NCI-H524 (cell line): ENCODE measurements at regions not wholly inside any gene's neighbourhood (a gene's known extent, or its start where the extent isn't known, plus 50 kb on each side); places are given as distances from the start of the nearest gene placed in this dataset.

Source experiments
- DNase-seq, 2 experiments: peaks; one replicate each; lab custom pipeline; 2025; lab: John Stamatoyannopoulos, UW

GRCh38 chr7:89926194-89926593 is 228.1 kb upstream of the STEAP1 start:
- no peak for DNase-seq

GRCh38 chr7:89926701-89927100 is 227.6 kb upstream of the STEAP1 start:
- peak in 1 of 2 experiments; percentile 55 for DNase-seq

- no peak for DNase-seq
Observed at GRCh38 chr7:89927762-89928161, 226.5 kb upstream of the STEAP1 start.

DNA sequence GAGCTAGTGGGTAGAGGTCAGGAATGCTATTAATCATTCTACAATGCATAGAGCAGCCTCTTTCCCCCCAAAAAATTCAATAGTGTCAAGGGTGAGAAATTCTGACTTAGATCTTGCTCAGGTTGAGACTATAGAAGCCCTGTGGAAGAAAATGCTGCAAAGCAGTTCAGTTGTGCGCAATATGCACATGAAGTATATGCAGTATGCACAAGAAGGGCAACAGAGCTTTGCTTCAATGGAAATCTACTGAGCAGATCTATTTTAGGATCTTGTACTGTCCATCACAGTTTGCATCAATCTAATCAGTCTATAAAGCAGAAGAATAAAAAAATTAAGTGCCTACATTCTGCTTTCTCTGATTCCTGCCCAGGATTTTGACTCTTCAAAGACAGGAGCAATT is 225.8 kb upstream of the STEAP1 start:
- no peak for DNase-seq

DNA sequence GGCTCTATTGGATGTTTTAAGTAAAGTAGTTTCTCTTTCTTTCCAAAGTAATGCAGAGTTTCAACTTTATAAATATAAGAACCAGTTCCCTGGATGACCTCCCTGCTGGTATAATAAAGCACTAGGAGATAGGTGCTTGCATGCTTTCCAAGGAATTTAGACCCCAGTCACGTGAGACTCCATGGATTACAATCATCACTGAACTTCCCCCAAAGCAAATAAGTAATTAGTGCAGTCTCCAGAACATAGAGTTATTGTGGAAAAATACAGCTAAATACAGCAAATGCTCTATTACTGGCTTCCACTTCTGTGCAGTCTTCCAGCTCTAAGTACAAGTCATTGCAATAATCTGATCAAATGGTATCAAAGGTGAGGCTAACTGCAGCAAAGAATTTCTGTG is 220.2 kb upstream of the STEAP1 start:
- no peak for DNase-seq

- DNase-seq, result peak in 1 of 2 experiments; percentile 18
Observed at GRCh38 chr7:89943525-89944050, 210.7 kb upstream of the STEAP1 start.

DNA sequence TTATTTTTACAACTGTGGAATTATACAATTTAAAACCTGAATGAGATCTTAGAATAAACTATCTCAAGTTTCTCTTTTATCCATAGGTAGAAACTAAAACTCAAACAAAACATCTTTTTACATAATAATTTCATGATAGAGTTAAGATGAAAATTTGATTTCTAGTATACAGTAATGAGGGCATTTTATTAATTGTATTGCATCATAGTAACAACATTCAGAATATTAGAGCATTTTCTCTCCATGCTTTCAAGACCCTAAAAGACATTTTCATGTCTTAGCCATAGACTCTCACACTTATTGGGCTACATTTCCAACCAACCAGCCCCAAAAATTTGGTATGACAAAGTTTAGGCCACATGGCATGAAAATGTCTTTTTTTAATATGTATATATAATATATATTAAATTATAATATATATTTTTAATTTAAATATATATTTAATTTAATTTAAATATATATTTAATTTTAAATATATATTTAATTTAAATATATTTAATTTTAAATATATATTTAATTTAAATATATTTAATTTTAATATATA is 195.7 kb upstream of the STEAP1 start:
- DNase-seq, result no peak

DNA sequence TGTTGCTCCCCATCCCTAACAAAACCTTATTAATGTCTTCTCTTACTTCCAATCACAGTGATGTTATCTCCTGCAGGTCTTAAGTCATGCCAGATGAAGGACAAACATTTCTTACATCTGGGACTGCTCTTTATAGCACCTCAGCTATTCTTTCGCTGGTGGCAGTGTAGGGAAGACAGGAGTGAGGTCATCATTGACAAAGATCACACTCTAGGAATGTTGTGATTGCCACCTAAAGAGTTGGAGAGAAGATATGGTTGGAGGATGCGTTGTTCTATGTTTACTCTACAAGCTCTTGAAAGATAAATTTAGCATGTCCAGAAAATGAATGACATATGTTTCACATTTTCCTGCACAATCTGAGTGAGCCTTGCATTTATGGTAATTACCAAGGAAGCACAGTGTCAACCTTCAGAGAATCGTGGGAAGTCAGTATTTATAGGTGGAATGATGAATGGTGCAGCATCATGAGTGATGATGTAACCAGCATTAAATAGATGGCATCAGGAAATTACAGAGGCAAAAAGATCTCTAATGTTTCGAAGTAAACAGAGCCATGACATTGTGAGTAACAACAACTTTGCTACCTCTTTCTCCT is 188.1 kb upstream of the STEAP1 start:
- no peak for DNase-seq

- DNase-seq, result no peak
Observed at GRCh38 chr7:89975577-89975976, 178.7 kb upstream of the STEAP1 start.

DNA sequence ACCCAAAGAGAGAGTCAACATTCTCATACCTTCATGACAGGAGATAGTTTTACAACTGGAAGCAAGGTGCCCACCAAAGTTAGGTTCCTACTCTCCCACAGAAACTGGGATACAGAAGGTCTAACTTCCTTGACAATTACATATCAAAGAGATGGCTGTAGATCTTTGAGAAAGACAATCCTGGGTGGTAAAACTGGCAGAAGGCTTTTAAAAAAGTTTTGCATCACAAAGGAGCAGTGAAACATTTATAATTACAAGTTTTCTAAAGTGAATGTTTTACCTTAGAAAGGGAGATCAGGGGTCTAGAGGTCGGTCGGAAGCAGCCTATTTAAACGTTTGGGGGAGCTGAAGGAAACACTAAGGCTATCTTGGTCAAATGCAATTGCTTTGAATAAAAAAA is 166.6 kb upstream of the STEAP1 start:
- DNase-seq, result no peak

- no peak for DNase-seq
Observed at GRCh38 chr7:89988074-89988473, 166.2 kb upstream of the STEAP1 start.

DNA sequence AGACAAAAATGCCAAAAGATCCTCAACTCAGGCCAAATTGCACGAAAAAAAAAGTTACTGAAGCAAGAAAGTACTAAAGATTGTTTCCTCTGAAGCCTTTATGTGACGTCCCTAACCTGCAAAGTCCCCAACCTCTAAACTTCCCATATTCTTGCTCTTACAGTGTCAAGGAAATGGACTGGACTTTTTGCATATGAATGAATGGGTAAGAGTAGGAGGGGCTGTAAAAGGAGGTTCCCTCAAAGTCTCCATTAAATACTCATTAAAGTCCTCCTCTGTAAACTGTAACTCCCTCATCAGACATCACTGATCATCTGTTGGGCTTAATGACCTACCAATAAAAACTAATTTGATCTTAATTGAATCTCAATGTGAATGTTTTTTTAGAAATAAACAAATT is 164.8 kb upstream of the STEAP1 start:
- no peak for DNase-seq

DNA sequence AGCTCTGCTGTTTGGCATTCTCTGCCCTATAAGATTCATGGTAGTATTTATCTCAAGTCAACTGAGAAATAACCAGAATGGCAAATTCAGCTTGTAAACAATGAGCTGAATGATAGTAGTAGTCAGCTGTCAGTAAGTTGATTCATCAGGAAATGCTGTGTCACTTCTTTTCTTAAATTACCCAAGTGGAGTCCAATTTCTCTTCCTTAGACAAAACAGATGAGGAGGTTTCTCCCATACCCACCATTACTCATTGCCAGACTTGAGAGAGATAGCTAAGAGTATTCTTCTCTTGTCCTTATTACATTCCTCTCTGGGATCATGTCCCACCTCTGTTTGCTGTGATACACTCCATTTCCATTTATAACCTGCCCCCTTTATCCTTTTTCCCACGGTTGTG is 159.8 kb upstream of the STEAP1 start:
- DNase-seq, result no peak

GRCh38 chr7:89998554-89998953 is 155.7 kb upstream of the STEAP1 start:
- no peak for DNase-seq

- DNase-seq, result peak in 1 of 2 experiments; percentile 65
Observed at GRCh38 chr7:90005836-90006235, 148.4 kb upstream of the STEAP1 start.

DNA sequence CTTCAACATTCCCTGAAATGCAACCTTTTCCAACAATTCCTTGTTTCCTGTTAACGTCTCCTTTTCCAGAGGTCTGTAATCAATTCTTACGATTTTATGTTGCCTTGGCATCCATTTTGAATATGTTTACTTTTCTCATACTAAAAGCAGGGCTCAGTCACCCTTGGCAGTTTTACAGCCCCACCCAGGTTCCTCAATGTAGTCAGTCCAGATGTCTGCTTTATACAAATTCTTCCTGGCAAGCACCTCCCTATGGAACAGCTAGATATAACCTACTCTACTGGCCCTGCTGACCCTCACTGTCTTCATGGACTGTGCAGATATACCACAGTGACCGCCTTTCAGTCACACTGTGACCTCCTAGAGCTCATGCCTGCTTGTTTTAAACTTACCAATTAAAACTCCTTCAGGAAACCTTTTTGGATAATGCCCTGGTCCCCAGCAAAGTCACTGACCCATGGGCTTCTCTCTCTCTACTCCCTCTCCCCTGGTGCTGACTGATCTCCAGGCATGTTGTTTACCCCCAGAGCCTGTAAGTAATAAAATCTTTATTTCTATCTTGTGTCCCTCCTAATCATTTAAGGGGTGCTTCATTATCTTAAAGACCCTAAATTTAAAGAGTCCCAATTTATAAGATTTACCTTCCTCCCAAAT is 147.1 kb upstream of the STEAP1 start:
- no peak for DNase-seq

GRCh38 chr7:90007831-90008230 is 146.4 kb upstream of the STEAP1 start:
- DNase-seq, result no peak

DNA sequence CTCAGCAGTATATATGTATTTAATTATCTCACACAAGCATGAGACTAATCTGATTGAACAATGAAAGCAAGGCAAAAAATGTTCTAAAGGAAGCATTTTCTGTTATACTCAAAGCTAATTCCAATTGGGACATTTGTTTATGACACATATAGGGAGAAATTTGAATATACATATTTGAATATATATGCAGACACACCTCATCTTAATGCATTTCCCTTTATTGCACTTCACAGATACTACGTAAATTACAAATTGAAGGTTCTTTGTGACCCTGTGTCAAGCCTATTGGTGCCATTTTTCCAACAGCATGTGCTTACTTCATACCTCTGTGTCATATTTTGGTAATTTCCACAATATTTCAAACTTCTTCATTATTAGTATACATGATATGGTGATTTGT is 132.1 kb upstream of the STEAP1 start:
- no peak for DNase-seq

DNA sequence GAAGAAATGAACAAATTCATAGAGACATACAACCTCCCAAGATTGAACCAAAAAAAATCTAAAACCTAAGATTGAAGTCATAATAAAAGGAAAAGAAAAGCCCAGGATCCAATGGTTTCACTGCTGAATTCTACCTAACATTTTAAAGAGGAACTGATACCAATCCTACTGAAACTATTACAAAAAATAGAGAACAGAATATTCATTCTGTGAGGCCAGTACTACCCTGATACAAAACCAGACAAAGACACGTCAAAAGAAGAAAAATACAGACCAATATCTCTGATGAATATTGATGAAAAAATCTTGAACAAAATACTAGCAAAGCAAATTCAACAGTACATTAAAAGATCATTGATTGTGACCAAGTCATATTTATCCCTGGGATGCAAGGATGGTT is 128.5 kb upstream of the STEAP1 start:
- no peak for DNase-seq

GRCh38 chr7:90033850-90034249 is 120.4 kb upstream of the STEAP1 start:
- DNase-seq, result no peak

- no peak for DNase-seq
Observed at GRCh38 chr7:90053094-90053493, 101.2 kb upstream of the STEAP1 start.

GRCh38 chr7:90061077-90061476 is 93.2 kb upstream of the STEAP1 start:
- DNase-seq, result no peak

GRCh38 chr7:90064370-90064769 is 89.9 kb upstream of the STEAP1 start:
- DNase-seq, result no peak

DNA sequence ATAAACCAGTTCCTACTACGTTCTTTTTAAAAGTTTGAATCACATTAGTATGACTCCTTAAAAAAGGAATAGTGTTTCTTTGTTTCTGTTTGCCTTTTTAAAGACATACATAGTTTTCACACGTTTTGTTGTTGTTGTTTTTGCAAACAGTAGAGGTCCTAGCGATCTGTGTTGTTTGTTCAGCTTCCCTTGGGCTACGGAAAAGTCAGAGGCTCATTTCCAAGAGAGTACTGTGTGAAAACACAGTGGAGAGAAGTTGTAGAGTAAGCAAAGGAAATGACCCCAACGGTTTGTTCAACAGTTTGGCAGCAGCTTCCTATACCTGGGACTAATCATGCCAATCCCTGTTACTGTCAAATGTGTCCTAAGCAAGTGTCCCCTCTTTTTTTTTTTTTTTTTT is 87.1 kb upstream of the STEAP1 start:
- DNase-seq, result no peak
